Activated CD4-positive, alpha-beta T cell treated with anti-CD3 and anti-CD28 coated beads, Interleukin-2, amount 10 ng/mL, durations not matched to agents 7 days and 5 days (primary cell): ENCODE measurements at regions not wholly inside any gene's neighbourhood (a gene's known extent, or its start where the extent isn't known, plus 50 kb on each side); places are given as distances from the start of the nearest gene placed in this dataset.

Experiments used
- CTCF ChIA-PET: fragments of 350-600 bp; sonication (Branson Sonifier 250); formaldehyde crosslinking; loops from one replicate; lab custom pipeline; 2021; ENCODE audit warnings: antibody characterized with exemption; lab: Charles Lee
- POLR2A ChIA-PET: fragments of 350-600 bp; sonication (Branson Sonifier 250); formaldehyde crosslinking; loops from one replicate; lab custom pipeline; 2021; ENCODE audit warnings: antibody characterized with exemption; lab: Charles Lee
- DNase-seq: peaks from one replicate; pipeline ENCODE4 v3.0.0-alpha.2; 2020
- H3K27ac Mint-ChIP-seq: one replicate; pipeline ENCODE4 v1.8.0; 2021; ENCODE audit warnings: mild to moderate bottlenecking, moderate library complexity, mixed read lengths
- H3K27me3 Mint-ChIP-seq: one replicate; pipeline ENCODE4 v1.8.0; 2021; ENCODE audit warnings: mixed read lengths
- H3K36me3 Mint-ChIP-seq: one replicate; pipeline ENCODE4 v1.8.0; 2021; ENCODE audit warnings: low read depth, mixed read lengths
- H3K4me1 Mint-ChIP-seq: one replicate; pipeline ENCODE4 v1.8.0; 2021; ENCODE audit warnings: mixed read lengths
- H3K4me3 Mint-ChIP-seq: one replicate; pipeline ENCODE4 v1.8.0; 2021; ENCODE audit warnings: mild to moderate bottlenecking, moderate library complexity, mixed read lengths
- H3K9me3 Mint-ChIP-seq: one replicate; pipeline ENCODE4 v1.8.0; 2021; ENCODE audit warnings: mixed read lengths

DNA sequence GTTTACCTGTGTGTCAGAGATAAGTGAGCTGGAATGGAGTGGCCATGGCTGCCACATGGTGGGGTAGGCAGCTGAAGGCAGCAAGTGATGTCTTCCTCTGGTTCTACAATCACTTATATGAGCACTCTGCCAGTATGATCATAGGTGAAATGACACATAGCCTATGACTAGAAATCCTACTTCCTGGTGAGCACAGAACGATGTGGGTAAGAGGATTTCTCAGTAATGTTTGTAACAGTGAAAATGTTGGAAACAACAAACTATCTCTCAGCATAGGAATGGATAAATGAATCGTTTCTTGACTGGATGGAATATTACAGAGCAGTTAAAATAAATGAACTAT lies 187.0 kb upstream of the S1PR3 start:
- Mint-ChIP-seq H3K27me3 (peaks cover 22% of the 10 kb centered on the region), H3K4me1 (no peaks in the 10 kb centered on the region), H3K36me3 (no peaks in the 10 kb centered on the region), H3K9me3 (no peaks in the 10 kb centered on the region), H3K27ac (no peak overlapping the region), H3K4me3 (no peak overlapping the region)
- ChIA-PET CTCF (no interaction called here), POLR2A (no interaction called here)
- DNase-seq, result no peak

DNA sequence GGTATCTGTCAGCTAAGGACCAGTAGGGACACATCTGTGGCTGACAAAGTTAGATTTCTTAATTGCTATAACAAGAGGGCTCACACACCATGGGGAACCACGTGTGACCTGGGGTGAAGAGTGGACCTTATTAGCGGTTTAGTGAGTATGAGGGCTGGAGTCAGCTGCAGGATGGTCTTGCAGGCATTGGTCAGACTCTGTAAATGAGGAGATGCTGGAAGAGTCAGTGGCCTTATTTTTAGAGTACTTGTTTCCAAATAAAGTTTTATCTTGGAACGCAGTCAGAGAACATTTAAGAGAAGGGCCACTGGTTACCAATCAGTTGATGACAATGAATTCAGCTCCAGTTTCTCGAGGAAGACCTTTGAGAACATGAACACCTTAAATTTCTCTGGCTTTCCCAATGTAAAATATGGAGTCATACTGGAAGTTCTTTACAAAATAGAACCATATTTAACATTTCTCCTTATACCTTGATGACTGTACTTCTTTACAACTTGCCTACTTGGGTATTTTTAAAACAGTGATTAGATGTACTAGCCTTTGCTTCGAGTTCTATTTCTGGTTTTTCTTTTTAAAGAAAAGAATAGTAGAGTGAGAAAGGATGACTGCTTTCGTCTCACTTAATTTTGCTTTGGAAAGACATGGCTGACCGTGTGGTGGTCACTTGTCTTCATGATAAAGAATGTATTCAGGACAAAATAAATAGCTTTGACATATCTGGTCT lies 185.9 kb upstream of the S1PR3 start:
- H3K9me3 Mint-ChIP-seq, result no peaks in the 10 kb centered on the region
- POLR2A ChIA-PET, result no interaction called here
- no peaks in the 10 kb centered on the region for H3K4me1 Mint-ChIP-seq
- no peak for DNase-seq
- CTCF ChIA-PET, result no interaction called here
- no peak overlapping the region for H3K4me3 Mint-ChIP-seq
- peaks cover 19% of the 10 kb centered on the region for H3K27me3 Mint-ChIP-seq
- H3K27ac Mint-ChIP-seq, result no peak overlapping the region
- H3K36me3 Mint-ChIP-seq, result no peaks in the 10 kb centered on the region

DNA sequence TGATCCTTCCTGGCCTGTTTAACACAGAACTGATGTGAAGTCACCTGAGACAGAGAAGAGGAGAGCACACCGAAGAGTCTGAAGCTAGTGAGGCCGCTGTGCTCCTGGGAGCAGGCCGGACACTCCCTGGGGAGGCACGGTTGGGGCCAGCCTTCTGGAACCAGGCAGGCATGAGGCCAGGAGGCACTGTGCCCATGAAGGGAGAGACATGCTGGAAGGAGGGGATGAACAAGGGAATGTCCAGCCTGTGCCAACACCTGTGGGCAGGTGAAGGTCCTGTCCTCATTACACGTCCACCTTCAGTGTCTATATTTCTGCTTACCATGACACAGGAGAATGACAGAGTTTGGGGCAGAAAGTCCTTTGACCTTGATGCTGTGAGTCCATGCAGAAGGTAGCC lies 183.8 kb upstream of the S1PR3 start:
- Mint-ChIP-seq H3K27me3 (peaks cover 23% of the 10 kb centered on the region), H3K9me3 (no peaks in the 10 kb centered on the region), H3K36me3 (no peaks in the 10 kb centered on the region), H3K27ac (no peak overlapping the region), H3K4me1 (no peaks in the 10 kb centered on the region), H3K4me3 (no peak overlapping the region)
- no peak for DNase-seq
- ChIA-PET CTCF (no interaction called here), POLR2A (no interaction called here)

DNA sequence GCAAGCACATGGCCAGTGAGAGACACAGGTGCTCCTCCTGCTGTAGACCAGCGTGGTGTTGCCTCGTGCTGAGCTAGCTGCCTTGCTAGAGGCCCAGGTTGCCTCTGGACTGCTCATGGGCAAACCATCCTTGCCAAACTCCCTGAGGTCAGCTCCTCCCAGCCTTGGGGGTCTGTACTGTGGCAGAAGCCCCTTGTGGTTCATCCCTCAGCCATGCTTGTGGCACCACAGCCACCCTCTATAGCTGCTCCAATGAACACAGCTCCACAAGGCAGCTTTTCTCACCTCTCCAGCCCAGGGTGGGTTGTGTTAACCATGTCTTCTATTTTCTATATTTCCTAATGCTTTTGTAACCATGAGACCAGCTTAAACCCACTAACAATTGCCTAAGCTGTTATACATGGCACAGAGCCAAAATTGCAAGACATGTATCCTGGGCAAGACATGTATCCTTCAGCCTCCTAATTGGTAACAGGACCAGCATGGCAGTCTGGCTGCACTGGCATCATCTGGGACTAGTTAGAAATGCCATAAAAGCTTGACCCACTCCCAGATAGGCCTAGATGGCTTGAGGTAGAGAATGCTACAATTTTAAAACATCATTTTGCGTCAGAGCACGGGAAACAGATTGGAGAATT lies 183.1 kb upstream of the S1PR3 start:
- Mint-ChIP-seq H3K9me3 (no peaks in the 10 kb centered on the region), H3K36me3 (no peaks in the 10 kb centered on the region), H3K4me1 (no peaks in the 10 kb centered on the region), H3K27me3 (peaks cover 20% of the 10 kb centered on the region), H3K27ac (no peak overlapping the region), H3K4me3 (no peak overlapping the region)
- ChIA-PET CTCF (no interaction called here), POLR2A (no interaction called here)
- DNase-seq, result no peak

DNA sequence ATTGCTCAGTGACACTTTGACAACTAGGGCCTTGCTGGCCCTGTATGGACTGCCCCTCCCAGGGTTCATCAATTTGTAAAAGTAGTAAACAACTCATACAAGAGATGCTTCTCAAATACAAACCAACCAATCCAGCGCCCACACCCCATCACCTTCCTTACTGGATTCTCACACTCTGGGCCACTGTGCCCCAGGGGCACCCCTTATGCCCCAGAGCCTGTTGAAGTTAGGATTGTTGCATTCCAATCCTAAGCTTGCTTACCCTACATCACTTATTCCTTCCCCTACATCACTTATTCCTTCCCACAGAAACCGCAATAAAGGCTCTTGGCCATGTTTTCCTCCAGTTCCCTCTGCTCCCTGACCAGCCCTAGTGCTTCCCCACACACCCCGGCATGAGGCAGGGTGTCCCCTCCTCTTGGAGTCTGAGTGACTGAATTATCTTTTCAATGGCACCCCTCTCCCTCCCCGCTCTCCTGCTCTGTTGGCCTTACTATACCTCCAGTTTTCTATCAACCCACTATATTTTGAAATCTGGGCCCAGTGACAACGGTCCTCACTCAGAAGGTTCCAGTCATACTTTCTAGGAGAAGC lies 182.4 kb upstream of the S1PR3 start:
- H3K36me3 Mint-ChIP-seq, result no peaks in the 10 kb centered on the region
- CTCF ChIA-PET, result no interaction called here
- no peak overlapping the region for H3K27ac Mint-ChIP-seq
- POLR2A ChIA-PET, result no interaction called here
- H3K9me3 Mint-ChIP-seq, result no peaks in the 10 kb centered on the region
- peaks cover 17% of the 10 kb centered on the region for H3K27me3 Mint-ChIP-seq
- no peak for DNase-seq
- H3K4me3 Mint-ChIP-seq, result no peak overlapping the region
- H3K4me1 Mint-ChIP-seq, result no peaks in the 10 kb centered on the region

DNA sequence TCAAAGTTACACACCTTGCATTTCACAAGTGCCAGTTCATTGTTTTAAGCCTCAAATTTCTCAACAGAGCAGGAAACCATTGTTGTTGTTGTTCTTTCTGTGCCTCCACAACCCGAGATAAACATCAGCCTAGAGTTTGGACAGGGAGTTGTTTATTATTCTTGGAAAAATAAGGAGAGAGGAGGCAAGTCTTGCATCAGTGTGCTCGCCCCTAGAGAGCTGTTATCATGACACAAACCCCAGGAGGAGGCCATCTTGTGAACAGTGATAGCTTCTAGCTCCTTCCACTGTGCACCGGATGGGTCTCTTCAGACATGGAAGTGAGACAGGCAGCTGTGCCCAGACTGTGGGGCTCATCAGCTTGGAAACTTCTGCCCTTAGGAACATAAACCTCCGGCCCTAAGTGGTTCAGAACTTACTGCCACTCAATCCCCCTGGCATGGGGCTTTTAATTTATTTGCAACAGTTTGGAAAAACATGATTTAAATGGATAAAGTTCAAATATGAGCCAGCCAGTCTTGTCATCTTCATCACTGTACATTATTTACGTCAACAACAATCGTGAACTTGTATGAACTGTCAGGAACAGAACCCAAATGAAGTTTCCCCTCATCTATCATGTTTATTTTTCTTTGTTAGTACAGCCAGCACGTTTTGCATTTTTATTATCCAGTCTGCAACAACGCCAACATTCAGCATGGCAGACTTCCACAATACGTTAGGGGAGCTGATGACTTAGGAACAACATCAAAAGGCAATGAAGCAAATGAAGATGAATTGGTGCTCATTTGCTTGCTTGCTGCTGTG lies 181.7 kb upstream of the S1PR3 start:
- Mint-ChIP-seq H3K4me3 (no peak overlapping the region), H3K27me3 (peaks cover 13% of the 10 kb centered on the region), H3K9me3 (no peaks in the 10 kb centered on the region), H3K4me1 (no peaks in the 10 kb centered on the region), H3K36me3 (no peaks in the 10 kb centered on the region), H3K27ac (no peak overlapping the region)
- CTCF ChIA-PET, result no interaction called here
- no peak for DNase-seq
- POLR2A ChIA-PET, result no interaction called here

DNA sequence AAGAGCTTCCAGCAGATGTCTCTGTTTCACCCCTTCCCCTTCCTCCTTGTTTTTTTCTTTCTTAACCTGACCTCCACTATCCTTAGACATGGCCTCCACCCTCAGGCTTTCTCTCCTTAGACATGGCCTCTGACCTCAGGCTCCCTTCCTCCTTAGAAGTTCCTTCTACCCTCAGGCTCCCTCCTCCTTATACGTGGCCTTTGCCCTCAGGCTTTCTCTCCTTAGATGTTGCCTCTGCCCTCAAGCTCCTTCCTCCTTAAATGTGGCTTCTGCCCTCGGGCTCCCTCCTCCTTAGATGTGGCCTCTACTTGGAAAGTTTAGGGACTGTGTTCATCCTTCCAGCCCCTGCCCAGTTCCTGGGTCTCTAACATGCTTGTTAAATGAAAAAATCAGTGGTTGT lies 180.4 kb upstream of the S1PR3 start:
- no peaks in the 10 kb centered on the region for H3K36me3 Mint-ChIP-seq
- DNase-seq, result no peak
- no peaks in the 10 kb centered on the region for H3K4me1 Mint-ChIP-seq
- peaks cover 20% of the 10 kb centered on the region for H3K27me3 Mint-ChIP-seq
- no peak overlapping the region for H3K4me3 Mint-ChIP-seq
- ChIA-PET POLR2A (no interaction called here), CTCF (no interaction called here)
- no peak overlapping the region for H3K27ac Mint-ChIP-seq
- no peaks in the 10 kb centered on the region for H3K9me3 Mint-ChIP-seq

DNA sequence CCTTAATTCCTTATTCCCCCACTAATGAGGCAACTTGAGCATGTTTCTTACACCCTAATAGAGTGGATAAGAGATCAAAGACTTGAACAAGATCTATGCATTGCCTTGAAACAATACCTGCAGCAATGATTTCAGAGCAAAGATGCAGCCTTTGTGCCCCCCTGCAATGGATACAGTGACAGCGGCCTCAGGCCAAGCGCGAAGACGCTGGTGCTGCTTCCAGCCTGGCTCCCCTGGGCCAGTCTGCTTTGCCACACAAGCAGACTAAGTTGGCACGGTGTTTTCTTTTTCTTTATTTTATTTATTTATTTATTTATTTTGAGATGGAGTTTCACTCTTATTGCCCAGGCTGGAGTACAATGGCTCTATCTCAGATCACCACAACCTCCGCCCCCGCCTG lies 179.8 kb upstream of the S1PR3 start:
- CTCF ChIA-PET, result no interaction called here
- no peak overlapping the region for H3K4me3 Mint-ChIP-seq
- POLR2A ChIA-PET, result no interaction called here
- H3K36me3 Mint-ChIP-seq, result no peaks in the 10 kb centered on the region
- H3K27ac Mint-ChIP-seq, result no peak overlapping the region
- no peak for DNase-seq
- H3K4me1 Mint-ChIP-seq, result no peaks in the 10 kb centered on the region
- H3K27me3 Mint-ChIP-seq, result peaks cover 23% of the 10 kb centered on the region
- H3K9me3 Mint-ChIP-seq, result no peaks in the 10 kb centered on the region

DNA sequence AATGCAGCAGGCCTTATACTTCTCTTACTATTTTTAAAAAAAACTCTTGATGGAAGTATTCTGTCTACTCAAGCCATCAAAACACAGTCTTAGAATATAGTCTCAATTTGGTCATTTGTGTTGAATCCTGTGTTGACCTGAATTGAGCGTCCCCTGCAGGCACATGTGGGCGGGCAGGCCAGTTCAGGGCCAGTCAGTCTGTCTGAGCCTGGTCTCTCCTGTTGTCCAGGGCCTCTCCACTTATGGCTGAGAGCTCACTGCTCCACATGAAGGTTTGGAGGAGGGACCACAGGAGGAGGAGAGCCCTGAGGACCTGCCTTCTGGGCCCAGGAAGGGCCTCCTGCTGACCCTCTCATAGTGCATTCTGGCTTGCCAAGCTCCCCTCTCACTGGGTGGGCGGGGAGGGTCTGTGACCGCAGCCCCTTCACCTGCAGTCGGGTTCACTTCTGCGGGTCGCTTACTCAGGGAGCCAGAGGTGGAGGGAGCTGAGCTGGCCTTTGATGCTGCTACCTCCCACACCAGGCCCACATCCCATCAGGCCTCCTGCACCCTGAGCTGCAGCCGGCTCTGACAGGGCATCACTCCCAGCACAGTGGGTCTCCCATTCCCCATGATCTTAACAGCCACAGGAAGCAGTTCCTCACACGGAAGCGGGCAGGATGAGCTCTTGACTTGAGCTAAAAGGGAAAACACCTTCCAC lies 178.2 kb upstream of the S1PR3 start:
- Mint-ChIP-seq H3K27ac (no peak overlapping the region), H3K36me3 (no peaks in the 10 kb centered on the region), H3K4me3 (no peak overlapping the region), H3K27me3 (peaks cover 22% of the 10 kb centered on the region), H3K9me3 (no peaks in the 10 kb centered on the region), H3K4me1 (no peaks in the 10 kb centered on the region)
- no peak for DNase-seq
- ChIA-PET POLR2A (no interaction called here), CTCF (no interaction called here)

DNA sequence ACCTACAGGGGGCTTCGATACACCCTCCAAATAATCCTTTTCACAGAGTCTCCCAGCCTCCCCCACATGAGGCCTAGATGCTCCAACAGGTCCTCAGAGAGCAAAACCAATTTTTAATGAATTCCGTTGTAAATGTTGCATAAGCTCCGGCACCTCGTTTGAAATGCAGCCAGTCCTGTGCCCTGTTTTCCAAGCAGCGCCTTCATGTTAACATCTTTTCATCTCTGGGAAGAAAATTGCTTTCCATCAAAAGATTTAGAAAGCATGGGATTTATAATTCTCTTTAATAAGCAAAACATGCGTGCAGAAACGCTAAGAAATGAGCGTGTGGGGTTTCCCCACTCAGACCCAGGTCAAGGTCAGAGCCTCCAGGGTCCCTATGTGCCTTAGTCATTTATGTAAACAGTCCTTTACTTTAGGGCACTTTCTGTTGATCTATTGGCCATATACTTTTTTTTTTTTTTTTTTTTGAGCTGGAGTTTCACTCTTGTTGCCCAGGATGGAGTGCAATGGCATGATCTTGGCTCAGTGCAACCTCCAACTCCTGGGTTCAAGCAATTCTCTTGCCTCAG lies 177.5 kb upstream of the S1PR3 start:
- H3K9me3 Mint-ChIP-seq, result no peaks in the 10 kb centered on the region
- ChIA-PET POLR2A (no interaction called here), CTCF (no interaction called here)
- no peak for DNase-seq
- H3K27ac Mint-ChIP-seq, result no peak overlapping the region
- H3K36me3 Mint-ChIP-seq, result no peaks in the 10 kb centered on the region
- no peaks in the 10 kb centered on the region for H3K4me1 Mint-ChIP-seq
- no peak overlapping the region for H3K4me3 Mint-ChIP-seq
- H3K27me3 Mint-ChIP-seq, result peaks cover 25% of the 10 kb centered on the region

DNA sequence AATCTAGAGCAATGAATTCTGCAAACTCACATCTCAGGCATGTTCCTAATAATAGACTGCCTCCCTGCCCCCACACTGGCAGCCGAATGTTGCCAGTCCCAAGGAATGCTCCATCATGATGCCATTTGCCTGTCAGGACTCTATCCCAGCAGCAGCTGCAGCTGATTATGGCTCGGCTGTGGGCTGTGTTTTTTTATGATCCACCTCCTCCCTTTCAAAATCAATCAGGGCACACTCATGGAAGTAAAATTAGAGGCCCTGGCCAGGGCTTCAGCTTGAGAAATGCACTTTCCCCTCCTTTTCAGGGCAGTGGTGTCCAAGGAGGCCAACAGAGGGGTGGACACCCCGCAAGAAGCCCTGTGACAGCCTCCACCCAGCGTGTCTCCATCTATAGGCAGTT lies 176.7 kb upstream of the S1PR3 start:
- ChIA-PET POLR2A (no interaction called here), CTCF (no interaction called here)
- DNase-seq, result no peak
- H3K36me3 Mint-ChIP-seq, result no peaks in the 10 kb centered on the region
- no peak overlapping the region for H3K4me3 Mint-ChIP-seq
- H3K27ac Mint-ChIP-seq, result no peak overlapping the region
- H3K4me1 Mint-ChIP-seq, result no peaks in the 10 kb centered on the region
- H3K9me3 Mint-ChIP-seq, result no peaks in the 10 kb centered on the region
- H3K27me3 Mint-ChIP-seq, result peaks cover 31% of the 10 kb centered on the region

DNA sequence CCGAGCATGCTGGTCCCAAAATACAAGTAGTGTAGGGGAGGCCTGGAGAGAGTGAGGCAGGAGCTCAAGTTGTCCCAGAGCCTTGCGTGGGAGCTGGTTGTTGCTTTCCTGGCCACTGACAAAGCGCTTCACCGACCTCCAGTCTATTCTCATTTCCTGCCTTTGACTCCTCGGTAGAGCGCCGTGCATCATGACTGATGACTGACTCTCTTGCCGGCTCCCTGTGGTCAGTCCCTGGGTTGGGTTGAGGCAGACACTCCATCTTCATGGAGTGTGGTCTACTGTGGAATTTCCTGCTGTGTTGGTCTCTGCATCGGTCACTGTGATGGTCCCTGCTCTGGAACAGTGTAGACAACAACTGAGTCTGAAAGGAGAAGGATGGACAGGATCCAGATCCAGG lies 175.1 kb upstream of the S1PR3 start:
- CTCF ChIA-PET, result no interaction called here
- no peak overlapping the region for H3K27ac Mint-ChIP-seq
- H3K27me3 Mint-ChIP-seq, result peaks cover 33% of the 10 kb centered on the region
- POLR2A ChIA-PET, result no interaction called here
- DNase-seq, result no peak
- H3K36me3 Mint-ChIP-seq, result no peaks in the 10 kb centered on the region
- H3K4me3 Mint-ChIP-seq, result no peak overlapping the region
- no peaks in the 10 kb centered on the region for H3K4me1 Mint-ChIP-seq
- H3K9me3 Mint-ChIP-seq, result no peaks in the 10 kb centered on the region
